Non-pigmented ciliary epithelial cell (primary cell): ENCODE measurements at regions not wholly inside any gene's neighbourhood (a gene's known extent, or its start where the extent isn't known, plus 50 kb on each side); places are given as distances from the start of the nearest gene placed in this dataset.

Source experiments
- DNase-seq: peaks from one replicate; pipeline ENCODE4 v3.0.0-alpha.2; 2010; ENCODE audit warnings: low read depth

GRCh38 chr5:109468737-109469420, 59.1 kb upstream of the PJA2 start:
- peak; percentile 86 for DNase-seq

GRCh38 chr5:109468288-109468676, 58.5 kb upstream of the PJA2 start:
- no peak for DNase-seq

- no peak for DNase-seq
Observed at GRCh38 chr5:109467058-109467457, 57.3 kb upstream of the PJA2 start.
